GM19238 (cell line): ENCODE measurements at regions not wholly inside any gene's neighbourhood (a gene's known extent, or its start where the extent isn't known, plus 50 kb on each side); places are given as distances from the start of the nearest gene placed in this dataset.
"Not testable (repeated sequence)": the region's sequence is repeated elsewhere in the genome, so short reads cannot be mapped to it uniquely, and the experiment has no call there.

Source experiments
- DNase-seq: peaks from one replicate; pipeline ENCODE4 v3.0.0; 2011; ENCODE audit warnings: low spot score; ENCODE audit not compliant: insufficient read length

DNA sequence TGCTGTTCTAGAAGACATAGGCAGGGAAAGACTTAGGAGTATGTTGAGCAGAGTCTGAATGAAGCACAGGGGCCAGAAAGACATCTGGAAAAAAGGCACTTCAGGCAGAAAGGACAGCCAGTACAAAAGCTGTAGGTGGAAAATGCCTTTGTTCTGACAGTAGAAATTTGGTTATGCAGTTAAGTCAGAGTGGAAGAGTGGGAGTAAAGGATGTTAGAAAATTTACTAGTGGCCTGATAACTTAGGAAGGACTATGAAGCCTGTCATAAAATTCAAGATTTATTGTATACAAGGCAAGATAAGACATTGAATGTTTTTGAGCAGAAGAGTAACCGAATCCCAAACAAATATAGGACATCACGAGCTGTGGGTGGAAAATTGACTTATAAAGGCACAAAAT is 987.9 kb downstream of the PLA2G4A start:
- DNase-seq, result no peak

DNA sequence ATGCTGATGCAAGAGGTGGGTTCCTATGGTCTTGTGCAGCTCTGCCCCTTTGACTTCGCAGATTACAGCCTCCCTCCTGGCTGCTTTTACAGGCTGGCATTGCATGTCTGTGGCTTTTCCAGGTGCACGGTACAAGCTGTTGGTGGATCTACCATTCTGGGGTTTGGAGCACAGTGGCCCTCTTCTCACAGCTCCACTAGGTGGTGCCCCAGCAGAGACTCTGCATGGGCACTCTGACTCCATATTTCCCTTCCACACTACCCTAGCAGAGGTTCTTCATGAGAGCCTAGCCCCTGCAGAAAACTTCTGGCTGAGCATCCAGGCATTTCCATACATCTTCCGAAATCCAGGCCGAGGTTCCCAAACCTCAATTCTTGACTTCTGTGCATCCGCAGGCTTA is 989.0 kb downstream of the PLA2G4A start:
- DNase-seq, result no peak

DNA sequence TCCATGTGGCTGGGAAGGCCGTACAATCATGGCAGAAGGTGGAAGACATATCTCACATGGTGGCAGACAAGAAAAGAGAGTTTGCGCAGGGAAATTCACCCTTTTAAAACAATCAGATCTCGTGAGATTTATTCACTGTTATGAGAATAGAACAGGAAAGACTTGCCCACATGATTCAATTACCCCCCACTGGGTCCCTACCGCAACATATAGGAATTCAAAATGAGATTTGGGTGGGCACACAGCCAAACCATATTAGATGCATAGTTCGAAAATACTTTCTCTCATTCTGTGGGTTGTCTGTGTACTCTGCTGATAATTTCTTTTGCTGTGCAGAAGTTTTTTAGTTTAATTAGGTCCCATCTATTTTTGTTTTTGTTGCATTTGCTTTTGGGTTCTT is 990.3 kb downstream of the PLA2G4A start:
- DNase-seq, result no peak

DNA sequence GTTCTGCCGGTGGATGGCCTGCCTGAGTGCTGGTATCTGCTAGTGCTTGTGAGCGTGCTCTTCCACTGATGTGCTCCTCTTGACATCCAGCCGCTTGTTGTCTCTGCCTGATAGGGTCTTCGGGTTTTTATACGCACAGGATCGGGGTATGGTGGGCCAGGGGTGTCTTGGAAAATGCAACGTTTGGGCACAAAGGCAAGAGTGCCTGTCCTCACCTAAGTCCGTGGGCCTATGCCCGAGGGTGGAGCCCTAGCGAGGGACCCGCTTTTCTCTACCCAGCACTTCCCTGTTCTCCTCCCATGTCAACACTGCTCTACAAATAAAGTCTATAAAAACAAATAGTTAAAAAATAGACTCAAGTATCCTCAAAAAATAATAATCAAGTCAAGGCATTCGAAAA is 1007.8 kb downstream of the PLA2G4A start:
- no peak for DNase-seq

DNA sequence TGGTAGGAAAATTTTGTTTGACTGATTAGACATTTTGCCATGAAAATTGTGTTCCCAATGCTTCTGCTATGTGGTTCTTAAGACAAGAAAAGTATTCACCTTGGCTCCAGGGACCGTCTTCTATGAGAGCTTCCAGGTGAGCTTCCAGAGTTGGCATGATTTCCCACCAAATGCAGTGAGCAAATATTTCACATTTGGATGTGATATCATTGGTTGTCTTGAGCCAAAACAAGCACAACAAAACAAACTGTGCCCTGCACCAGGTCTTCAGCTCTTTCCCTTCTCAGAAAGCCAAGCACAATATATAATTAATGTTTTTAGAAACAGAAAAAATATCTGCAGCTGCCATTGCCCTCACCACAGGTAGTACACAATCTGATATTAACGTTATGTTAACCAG is 1009.0 kb downstream of the PLA2G4A start:
- no peak for DNase-seq

DNA sequence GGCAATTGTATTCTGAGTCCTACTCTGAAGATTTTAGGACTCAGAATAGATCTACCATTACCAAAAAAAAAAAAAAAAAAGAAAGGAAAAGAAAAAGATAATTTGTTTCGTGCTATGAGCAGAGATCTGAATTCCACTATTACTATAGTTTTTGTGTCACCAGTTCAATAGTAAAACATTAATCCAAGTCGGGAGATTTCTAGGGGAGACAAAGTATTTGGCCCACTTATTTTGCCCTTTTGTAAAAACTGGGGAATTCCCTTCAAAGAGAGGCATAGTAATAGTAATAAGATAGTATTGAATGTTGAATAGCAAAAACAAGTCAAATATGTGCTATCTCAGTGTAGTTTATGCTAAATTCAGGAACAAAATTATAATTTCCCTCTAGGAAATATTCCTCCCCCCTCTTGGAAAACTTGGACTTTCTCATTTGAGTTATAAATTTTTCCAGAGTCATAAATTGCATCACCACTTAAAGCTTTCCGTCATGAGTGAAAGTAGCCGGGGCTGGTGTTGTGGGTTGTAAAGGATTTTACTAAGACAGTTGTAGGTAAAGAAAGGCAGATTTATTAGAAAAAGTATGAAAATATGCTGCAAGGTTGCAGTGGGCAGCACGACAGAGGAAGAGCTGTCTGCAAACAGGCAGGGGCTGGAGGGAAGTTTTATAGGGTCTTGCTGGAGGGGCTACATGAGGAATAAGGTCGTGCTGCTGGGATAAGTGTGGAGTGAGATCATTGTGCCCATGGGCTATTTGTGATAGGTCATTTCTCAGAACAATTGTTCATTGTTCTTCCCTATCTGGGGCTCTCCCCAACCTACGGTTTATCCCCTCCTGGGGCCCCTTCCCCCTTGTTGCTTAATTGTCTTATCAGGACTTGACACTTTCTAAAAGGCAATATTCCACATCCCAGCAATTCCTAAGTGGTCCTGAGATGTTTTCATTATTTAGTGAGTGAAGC is 1009.9 kb downstream of the PLA2G4A start:
- DNase-seq, result no peak

DNA sequence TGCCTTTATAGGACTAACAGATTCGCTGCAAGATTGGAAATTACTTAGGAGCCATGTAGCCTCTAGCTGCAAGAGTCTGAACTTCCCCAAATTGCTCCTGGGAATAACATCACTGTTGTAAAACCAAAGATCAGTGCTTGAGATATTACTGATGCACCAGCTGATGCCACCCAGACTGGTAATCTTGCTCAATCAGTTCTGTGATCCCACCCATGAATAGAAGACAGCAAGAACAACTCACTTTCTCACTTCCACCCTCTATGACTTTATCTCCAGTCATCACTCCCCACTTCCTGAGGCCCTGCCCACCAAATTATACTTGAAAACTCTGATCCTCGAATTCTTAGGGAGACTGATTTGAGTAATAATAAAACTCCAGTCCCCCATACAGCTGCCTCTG is 1011.1 kb downstream of the PLA2G4A start:
- no peak for DNase-seq

DNA sequence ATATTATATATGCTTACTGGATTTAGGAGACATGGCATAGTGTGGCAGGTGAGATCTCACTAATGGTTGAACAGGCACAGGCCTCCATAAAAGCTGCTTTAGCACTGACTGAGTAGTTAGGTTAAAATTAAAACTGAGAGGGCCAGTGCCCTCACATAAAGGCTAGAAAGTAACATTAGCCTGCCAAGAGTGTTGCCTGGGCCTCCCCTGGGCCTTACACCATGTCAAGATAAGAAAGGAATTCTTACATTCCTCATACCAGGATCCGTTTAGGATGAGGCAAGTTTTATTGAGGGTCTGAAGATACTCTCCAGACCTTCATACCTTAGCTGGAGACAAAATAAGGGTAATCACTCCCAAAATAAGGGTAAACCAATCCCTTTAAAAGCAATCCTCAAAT is 1011.8 kb downstream of the PLA2G4A start:
- no peak for DNase-seq

DNA sequence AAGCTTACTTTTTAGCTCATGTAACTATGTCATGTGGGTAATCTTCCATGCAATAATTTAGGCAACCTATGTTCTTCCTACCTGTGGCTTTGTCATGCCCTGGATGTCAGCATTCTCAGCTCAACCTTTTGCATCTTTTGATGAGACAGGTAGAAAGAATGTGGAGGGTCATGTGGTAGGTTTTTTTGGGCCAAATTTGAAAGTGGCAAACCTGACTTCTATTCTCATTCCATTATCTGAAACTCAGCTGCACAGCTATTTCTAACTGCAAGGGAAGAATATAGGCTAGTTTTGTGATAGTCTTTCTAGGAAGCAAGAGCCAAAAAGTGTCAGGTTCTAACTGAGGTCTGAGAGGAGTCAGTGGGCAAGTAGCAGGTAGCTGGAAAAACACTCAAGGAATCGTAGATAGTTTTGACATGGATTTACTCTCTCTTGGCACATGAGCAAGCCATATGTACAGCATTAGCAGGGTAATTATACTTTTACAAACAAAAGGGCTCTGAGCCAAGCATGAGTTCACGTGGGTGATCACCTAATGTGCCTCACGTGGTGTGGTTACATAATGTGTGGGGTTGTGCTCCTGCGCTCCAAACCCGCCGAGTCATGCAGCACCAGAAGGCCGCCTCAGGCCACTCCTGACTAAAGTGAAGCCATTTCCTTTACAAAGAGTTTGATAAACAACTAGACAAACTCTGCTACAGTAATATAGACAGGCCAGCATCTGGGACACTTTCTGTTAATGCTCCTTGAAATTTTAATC is 1013.8 kb downstream of the PLA2G4A start:
- no peak for DNase-seq

DNA sequence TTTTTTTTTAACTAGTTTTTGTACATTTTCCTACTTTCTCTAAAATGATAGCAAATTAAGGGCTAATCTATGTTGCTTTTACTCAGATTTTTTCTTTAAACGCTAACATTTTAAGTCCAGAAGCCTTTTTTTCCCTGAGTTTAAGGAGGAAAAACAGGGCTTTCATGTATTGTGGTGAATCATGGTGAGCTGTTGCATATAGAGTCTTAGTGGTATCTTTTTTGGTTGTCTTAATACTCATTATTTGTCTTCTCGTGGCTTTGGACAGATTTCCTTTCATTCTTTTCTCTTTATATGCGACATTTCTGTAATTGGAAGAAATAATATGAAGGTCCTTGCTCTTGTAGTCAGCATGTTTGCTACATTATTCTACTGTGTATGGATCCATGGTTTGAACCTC is 1015.6 kb downstream of the PLA2G4A start:
- no peak for DNase-seq

DNA sequence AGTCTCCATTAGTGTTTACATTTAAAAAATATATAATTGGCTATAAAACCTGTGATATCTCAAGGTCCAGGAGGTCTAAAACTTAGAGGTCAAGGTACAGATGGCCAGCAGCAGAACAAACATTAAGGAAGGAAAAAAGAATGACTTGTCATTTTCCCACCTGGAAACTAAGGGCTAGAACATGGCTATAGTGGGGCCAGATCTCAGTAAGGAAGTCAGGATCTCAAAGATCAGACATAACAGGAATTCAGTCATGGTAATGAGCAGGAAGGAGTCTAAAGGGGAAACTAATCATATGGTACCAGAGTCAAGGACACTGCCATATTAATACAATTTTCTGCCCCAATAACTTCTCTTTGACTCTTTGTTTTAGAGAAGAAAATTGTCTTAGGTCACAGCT is 1018.8 kb downstream of the PLA2G4A start:
- DNase-seq, result no peak

DNA sequence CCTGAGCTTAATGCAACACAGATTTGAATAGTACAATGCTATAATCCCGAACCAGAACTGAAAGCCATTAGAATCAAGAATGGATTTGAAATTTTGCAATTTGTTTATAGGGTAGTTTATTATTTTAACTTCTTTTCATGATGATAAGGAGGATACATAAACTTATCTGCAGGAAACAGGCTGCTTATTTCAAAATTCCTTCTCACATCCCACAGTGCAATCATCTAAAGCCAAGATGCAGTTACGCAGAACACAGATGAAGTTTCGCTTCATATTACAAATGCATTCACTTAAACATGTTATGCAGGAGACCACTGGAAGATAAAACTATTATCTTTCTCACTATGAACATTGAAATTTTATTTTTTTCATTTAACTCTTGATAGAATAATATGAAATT is 1019.6 kb downstream of the PLA2G4A start:
- no peak for DNase-seq

DNA sequence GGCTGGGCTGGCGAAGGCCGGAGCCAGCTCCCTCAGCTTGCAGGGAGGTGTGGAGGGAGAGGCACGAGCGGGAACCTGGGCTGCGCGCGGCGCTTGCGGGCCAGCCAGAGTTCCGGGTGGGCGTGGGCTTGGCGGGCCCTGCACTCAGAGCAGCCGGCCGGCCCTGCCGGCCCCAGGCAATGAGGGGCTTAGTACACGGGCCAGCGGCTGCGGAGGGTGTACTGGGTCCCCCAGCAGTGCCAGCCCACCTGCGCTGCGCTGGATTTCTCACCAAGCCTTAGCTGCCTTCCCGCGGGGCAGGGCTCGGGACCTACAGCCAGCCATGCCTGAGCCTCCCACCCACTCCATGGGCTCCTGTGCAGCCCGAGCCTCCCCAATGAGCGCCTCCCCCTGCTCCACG is 1021.4 kb downstream of the PLA2G4A start:
- DNase-seq, result not testable (repeated sequence)

DNA sequence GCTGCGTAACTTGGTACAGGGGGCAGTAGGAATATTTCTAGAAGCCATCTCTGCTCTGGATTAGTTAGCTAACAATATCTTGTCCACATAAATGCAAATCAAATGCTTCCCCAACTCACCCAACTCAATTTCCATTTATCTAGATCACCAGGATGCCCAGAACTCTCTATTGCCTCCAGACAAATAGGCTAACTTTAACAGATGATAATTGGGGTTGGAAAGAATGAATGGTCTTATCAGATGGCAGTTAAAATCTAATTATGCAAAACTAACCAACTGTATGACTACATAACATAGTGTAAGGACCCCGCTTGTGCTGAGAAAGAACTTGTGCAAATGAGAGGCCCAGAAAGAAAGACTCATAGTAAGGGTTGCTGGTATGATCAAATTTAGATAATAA is 1024.8 kb downstream of the PLA2G4A start:
- DNase-seq, result no peak

DNA sequence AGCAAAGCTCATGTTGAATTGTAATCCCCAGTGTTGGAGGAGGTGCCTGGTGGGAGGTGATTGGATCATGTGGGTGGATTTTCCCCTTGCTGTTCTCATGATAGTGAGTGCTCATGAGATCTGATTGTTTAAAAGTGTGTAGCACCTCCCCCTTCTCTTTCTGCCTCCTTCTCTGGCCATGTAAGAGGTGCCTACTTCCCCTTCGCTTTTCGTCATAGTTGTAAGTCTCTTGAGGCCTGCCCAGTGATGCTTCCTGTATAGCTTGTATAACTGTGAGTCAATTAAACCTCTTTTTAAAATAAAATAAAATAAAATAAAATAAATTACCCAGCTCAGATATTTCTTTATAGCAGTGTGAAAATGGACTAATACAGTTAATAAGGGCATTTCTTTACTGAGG is 1025.7 kb downstream of the PLA2G4A start:
- DNase-seq, result no peak

DNA sequence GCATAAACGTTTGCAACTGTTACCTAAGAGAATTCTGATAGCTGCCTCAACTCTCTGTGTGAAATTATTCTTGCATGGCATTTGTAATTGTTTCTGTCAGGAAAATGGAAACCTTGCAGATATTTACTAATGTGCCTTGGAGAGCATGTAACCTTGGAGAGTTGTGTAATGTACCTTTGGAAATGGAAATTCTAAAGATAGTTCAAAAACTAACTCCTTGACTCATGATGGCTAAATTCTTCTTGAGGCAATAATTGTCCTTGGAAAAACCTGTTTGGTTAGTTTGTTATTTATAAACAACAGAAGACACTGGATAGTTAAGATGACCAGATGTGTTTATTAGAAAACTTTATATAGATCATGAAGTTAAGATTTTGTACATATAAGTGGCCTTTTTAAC is 1033.8 kb downstream of the PLA2G4A start:
- no peak for DNase-seq

DNA sequence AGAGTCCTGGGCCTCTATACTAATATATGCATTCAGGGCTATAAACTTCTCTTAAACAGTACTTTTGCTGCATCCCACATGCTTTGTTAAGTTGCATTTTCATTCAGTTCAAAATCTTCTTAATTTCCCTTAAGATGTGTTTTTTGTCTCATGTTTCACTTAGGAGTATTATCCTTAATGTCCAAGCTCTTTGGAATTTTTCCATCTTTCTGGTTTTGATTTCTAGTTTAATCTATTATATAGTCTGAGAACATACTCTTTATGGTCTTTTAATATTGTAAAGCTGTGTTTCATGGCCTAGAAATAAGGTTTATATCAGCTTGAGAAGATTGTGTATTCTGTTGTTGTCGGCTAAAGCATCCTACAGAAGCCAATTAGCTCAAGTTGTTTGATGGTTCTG is 1041.8 kb downstream of the PLA2G4A start:
- no peak for DNase-seq

DNA sequence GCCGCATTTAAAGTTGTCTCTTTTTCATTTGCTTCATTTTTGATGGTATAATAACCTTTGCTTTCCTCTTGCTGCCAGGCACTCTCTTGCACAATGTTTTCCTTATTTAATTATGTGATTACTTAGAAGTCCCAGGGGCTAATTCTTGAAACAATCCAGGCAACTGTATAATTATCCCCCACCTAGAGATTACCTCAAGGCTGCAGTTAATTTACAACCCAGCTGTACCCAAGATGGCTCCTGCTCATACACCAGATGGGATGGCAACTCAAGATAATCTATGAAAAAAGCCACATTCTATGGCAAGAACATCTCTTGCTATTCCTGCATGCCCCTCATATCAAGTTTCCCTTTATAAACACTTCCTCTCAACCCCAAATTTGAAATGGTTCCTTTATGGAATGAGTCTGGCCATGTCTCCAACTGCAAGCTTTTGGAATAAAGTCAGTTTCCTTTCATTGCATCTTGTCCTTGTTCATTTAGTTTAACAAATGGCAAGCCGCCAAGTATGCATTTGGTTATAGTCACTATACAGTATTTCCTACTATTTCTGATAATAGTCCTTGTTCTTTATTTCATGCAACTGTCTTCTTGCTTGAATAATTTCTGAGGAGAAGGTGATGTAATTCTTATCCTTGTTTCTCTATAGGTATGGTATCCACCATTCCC is 1042.6 kb downstream of the PLA2G4A start:
- DNase-seq, result no peak

DNA sequence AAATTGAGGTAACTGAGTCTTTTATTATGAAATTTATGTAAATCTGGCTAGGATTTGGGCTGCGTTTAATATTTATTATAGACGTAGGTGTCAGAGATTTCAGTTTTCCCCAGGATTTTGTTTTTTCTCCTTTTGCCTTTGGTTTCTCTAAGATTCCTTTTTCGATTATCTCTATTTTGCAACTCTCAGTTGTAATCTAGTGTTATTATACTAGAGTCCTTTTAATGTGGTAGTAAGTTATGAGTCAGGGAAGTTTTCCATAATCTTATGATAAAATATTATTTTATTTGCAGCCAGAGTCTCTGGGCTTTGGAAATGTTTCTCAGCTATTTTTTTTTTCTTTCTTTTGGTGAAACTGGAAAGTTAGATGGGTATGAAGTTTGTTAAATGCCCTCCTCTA is 1043.8 kb downstream of the PLA2G4A start:
- no peak for DNase-seq

DNA sequence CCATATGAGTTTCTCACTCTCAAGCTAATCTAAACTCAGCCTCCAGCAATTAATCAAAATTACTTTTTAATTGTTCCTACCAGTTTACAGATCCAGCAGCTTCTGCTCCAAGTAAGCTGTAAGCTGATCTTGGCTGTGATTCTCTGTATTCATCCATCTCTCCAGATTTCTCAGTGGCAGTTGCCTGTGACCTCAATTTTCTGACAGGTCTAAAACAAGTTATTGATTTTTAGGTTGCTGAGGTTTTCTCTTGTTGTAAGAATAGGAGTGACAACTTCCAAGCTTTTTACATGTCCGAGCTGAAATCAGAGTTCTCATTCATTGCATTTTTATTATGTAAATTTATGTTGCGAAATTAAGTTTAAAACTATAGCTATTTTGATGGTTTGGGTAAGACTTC is 1044.4 kb downstream of the PLA2G4A start:
- no peak for DNase-seq

DNA sequence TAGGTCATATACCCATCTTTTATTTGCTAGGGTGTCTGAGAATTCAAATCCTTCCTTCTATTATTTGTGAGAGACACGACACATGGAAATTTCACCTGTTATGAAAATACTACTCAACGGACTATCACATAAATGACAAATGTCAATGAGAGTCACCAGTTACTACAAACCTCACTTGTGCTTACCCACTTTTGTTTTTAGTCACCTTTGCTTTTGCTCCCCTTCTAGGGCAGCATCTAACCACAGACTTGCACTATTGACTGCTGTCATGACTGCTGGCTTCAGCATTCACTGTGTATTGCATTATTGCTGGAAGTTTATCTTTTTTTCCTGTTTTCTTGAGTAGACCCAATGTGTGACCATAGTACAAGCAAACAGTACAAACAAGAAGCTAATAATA is 1048.0 kb downstream of the PLA2G4A start:
- no peak for DNase-seq

DNA sequence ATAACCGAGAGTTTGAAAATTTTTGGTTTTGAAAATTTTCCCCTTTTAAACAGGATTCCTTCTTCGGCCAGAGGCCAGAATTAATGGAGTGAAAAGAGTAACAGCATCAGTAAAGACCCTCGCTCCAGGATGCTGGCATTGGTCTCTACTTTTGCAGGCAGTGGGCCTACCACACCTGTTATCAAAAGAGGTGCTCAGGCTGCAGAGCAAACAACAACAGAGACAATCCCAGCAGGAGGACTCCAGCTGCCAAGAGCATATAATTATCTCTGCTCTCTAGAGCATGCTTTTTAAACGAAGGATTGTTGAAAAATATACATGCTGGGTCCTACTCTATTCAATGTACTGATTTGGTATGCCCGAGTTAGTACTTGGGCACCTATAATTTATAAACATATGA is 1048.5 kb downstream of the PLA2G4A start:
- DNase-seq, result no peak
